Parathyroid adenoma (tissue), 2 donors: ENCODE measurements at regions not wholly inside any gene's neighbourhood (a gene's known extent, or its start where the extent isn't known, plus 50 kb on each side); places are given as distances from the start of the nearest gene placed in this dataset.
"Not testable (repeated sequence)": the region's sequence is repeated elsewhere in the genome, so short reads cannot be mapped to it uniquely, and the experiment has no call there.

Experiments
- H2AFZ ChIP-seq: fragments of 300-600 bp; sonication (generic); one replicate; pipeline ENCODE4 v1.7.0; 2017; ENCODE audit warnings: antibody characterized with exemption, mild to moderate bottlenecking
- H3K27ac ChIP-seq: fragments of 300-600 bp; sonication (generic); one replicate; pipeline ENCODE4 v1.7.0; 2017
- H3K27me3 ChIP-seq: fragments of 300-600 bp; sonication (generic); one replicate; pipeline ENCODE4 v1.7.0; 2017; ENCODE audit warnings: low read length; ENCODE audit not compliant: control insufficient read depth, insufficient read depth
- H3K36me3 ChIP-seq: fragments of 300-600 bp; sonication (generic); one replicate; pipeline ENCODE4 v1.7.0; 2017; ENCODE audit warnings: low read length; ENCODE audit not compliant: control insufficient read depth, insufficient read depth
- H3K4me1 ChIP-seq: fragments of 300-600 bp; sonication (generic); one replicate; pipeline ENCODE4 v1.7.0; 2017; ENCODE audit warnings: control low read depth
- H3K4me2 ChIP-seq: fragments of 300-600 bp; sonication (generic); one replicate; pipeline ENCODE4 v1.7.0; 2017; ENCODE audit warnings: low read length
- H3K4me3 ChIP-seq: fragments of 300-600 bp; sonication (generic); one replicate; pipeline ENCODE4 v1.7.0; 2017; ENCODE audit warnings: low read depth, low read length
- H3K79me2 ChIP-seq: fragments of 300-600 bp; sonication (generic); one replicate; pipeline ENCODE4 v1.7.0; 2017; ENCODE audit warnings: control low read depth
- H3K9ac ChIP-seq: fragments of 300-600 bp; sonication (generic); one replicate; pipeline ENCODE4 v1.7.0; 2017; ENCODE audit warnings: mild to moderate bottlenecking
- H3K9me3 ChIP-seq: fragments of 300-600 bp; sonication (generic); one replicate; pipeline ENCODE4 v1.7.0; 2017; ENCODE audit warnings: low read length; ENCODE audit not compliant: control insufficient read depth
- CTCF ChIP-seq: fragments of 300-600 bp; sonication (generic); IDR thresholded peaks from one replicate; pipeline ENCODE4 v1.7.0; 2017; ENCODE audit warnings: antibody characterized with exemption, mild to moderate bottlenecking
- donor health status: primary hyperparathyroidism.

- Histone ChIP-seq H3K36me3 (no peaks in the 10 kb centered on the region), H2AFZ (no peak overlapping the region), H3K27me3 (no peaks in the 10 kb centered on the region), H3K27ac (no peak overlapping the region), H3K4me2 (no peak overlapping the region), H3K4me1 (no peaks in the 10 kb centered on the region), H3K79me2 (no peaks in the 10 kb centered on the region), H3K9me3 (no peaks in the 10 kb centered on the region), H3K9ac (no peak overlapping the region), H3K4me3 (no peak overlapping the region)
- TF ChIP-seq CTCF, result no peak
Measured at GRCh38 chr1:241432241-241432640, 75.2 kb upstream of the RGS7 start.

- H2AFZ ChIP-seq, H3K36me3 ChIP-seq: not testable (repeated sequence)
Measured at GRCh38 chr1:241425091-241425490, 68.1 kb upstream of the RGS7 start.

GRCh38 chr1:241424480-241424971 lies 67.5 kb upstream of the RGS7 start:
- H3K9ac ChIP-seq, result no peak overlapping the region
- H3K4me3 ChIP-seq, result no peak overlapping the region
- no peaks in the 10 kb centered on the region for H3K4me1 ChIP-seq
- no peak for TF ChIP-seq CTCF
- no peaks in the 10 kb centered on the region for H3K9me3 ChIP-seq
- H3K27me3 ChIP-seq, result no peaks in the 10 kb centered on the region
- H3K27ac ChIP-seq, result no peak overlapping the region
- peak overlapping the region; percentile 83 for H3K4me2 ChIP-seq
- peak overlapping the region; percentile 73 for H2AFZ ChIP-seq
- no peaks in the 10 kb centered on the region for H3K36me3 ChIP-seq
- no peaks in the 10 kb centered on the region for H3K79me2 ChIP-seq

More at GRCh38 chr1:241425091-241425490, 68.1 kb upstream of the RGS7 start:
- H3K4me1 ChIP-seq, H3K27me3 ChIP-seq, H3K9ac ChIP-seq, H3K9me3 ChIP-seq, H3K4me2 ChIP-seq, H3K79me2 ChIP-seq, H3K27ac ChIP-seq, H3K4me3 ChIP-seq: not testable (repeated sequence)

GRCh38 chr1:241423541-241424479 lies 66.8 kb upstream of the RGS7 start:
- TF ChIP-seq CTCF, result no peak
- Histone ChIP-seq H3K4me1 (no peaks in the 10 kb centered on the region), H3K36me3 (no peaks in the 10 kb centered on the region), H3K9ac (no peak overlapping the region), H3K9me3 (no peaks in the 10 kb centered on the region), H3K79me2 (no peaks in the 10 kb centered on the region), H3K4me2 (peak overlapping the region; percentile 83), H3K27ac (no peak overlapping the region), H2AFZ (peak overlapping the region; percentile 73), H3K27me3 (no peaks in the 10 kb centered on the region), H3K4me3 (peak overlapping the region; percentile 40)

- Histone ChIP-seq H3K4me1 (no peaks in the 10 kb centered on the region), H3K27ac (no peak overlapping the region), H3K4me2 (no peak overlapping the region), H3K9me3 (no peaks in the 10 kb centered on the region), H3K27me3 (no peaks in the 10 kb centered on the region), H3K36me3 (no peaks in the 10 kb centered on the region), H3K9ac (no peak overlapping the region), H3K79me2 (no peaks in the 10 kb centered on the region), H2AFZ (no peak overlapping the region), H3K4me3 (no peak overlapping the region)
- TF ChIP-seq CTCF, result no peak
Measured at GRCh38 chr1:241422470-241422869, 65.5 kb upstream of the RGS7 start.
